ENCODE measurements at regions not wholly inside any gene's neighbourhood (a gene's known extent, or its start where the extent isn't known, plus 50 kb on each side); places are given as distances from the start of the nearest gene placed in this dataset.

DNA sequence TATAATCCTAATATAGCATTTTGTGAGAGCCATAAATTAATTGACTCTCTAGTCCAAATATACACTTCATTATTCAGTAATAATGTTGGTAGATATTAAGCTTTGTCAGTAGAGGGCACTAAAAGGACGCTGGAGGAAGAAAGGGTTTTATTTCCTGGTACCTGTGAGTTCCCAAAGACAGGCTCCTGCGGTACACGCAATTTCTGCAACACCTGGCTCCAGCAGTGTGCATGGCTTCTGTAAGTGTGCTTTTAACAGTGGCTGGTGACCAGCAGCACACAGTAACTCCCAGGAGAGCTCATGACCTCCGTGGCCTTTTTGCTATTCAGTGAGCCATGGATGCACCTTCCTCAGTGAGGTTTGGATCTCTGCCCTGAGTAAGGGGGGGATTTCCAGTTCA lies 338.3 kb upstream of the ZNF385D start:
- in situ Hi-C loops (cut with HindIII; ENCODE audit: low sequenced_read_pairs): loop anchor here (5.0 kb wide), 1 partner anchor 33 kb away; no protein-coding TSS in a partner anchor
- DNase-seq (ENCODE audit: low spot score): peak; percentile 59

- peak; percentile 56 for DNase-seq (ENCODE audit: low spot score)
- in situ Hi-C loops (cut with HindIII; ENCODE audit: low sequenced_read_pairs): no loop called here
Observed at GRCh38 chr3:22091329-22091728, 340.3 kb upstream of the ZNF385D start.

DNA sequence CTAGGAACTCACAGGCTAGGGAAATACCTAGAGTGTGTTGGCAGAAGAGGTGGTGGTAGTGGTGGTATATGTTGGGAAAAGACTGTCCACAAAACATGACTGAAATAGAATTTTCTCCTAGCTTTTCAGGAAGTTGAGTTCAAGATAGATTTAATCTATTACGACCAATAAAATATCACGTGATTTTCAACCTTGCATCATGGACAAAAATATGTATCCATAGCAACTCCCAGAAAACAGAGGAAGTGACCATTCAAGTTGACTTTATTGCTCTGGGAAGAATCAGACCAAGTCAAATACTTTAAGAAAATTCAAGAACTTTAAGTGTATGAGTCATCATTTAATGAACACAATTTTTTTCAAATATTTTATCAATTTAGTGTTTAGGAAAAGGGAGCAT lies 347.0 kb upstream of the ZNF385D start:
- DNase-seq (ENCODE audit: low spot score): no peak
- in situ Hi-C loops (cut with HindIII; ENCODE audit: low sequenced_read_pairs): no loop called here

DNA sequence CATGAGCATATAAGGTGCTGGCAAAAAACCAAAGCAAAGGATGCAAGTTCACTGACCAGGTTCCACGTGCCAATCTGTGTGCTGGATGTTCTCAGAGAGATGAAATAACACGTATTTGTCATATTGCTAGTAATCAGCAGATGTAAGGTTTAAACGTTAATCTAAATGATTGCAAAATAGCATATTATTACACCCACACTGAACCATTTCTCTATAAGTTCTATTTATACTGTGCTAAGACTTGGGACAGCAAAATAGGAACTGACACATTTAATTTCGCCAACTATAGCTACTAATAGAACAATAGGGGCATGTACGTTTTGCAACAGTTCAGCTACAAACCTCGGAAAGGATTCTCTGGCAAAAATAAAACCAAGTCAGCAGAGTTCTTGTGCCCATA lies 350.3 kb upstream of the ZNF385D start:
- no peak for DNase-seq (ENCODE audit: low spot score)
- in situ Hi-C loops (cut with HindIII; ENCODE audit: low sequenced_read_pairs): no loop called here

GRCh38 chr3:22101811-22102210 lies 350.8 kb upstream of the ZNF385D start:
- in situ Hi-C loops (cut with HindIII; ENCODE audit: low sequenced_read_pairs): no loop called here
- no peak for DNase-seq (ENCODE audit: low spot score)

DNA sequence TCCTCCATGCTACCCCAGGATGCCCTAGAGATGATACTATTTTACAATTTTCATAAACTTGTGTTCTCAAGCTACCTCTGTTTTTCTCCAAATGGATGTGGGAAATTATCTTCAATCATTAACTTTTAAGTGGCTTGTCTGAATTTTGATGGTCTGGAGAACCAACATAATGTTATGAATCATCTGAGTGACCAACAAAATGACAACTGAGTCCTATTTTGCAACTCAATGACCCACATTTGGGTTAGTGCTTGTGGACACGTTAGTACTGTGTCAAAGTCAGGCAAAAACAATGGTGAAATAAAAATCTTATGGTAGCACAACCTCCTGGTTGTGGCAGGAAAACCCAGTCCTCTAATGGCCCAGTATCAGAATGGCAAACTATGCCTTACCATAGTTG lies 352.4 kb upstream of the ZNF385D start:
- in situ Hi-C loops (cut with HindIII; ENCODE audit: low sequenced_read_pairs): no loop called here
- DNase-seq (ENCODE audit: low spot score): no peak

- no peak for DNase-seq (ENCODE audit: low spot score)
- in situ Hi-C loops (cut with HindIII; ENCODE audit: low sequenced_read_pairs): no loop called here
Observed at GRCh38 chr3:22106213-22106896, 355.3 kb upstream of the ZNF385D start.

DNA sequence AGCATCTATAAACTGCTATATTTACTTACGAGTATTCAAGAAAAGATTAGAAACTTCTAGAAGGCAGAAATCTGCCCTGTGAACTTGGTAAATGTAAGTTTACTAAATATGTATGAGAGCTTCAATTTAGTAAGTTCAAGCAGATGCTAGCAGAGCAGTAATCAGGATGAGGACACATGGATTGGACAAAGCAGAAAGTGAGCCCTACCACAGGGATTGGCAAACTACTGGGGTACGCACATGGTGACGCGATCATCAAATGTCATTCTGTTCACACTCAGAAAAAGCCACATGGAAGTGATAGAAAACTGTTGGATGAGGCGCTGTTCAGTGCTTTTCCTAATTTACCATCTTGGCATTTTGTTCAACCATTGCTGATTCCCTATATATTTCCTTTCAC lies 360.2 kb upstream of the ZNF385D start:
- in situ Hi-C loops (cut with HindIII; ENCODE audit: low sequenced_read_pairs): no loop called here
- no peak for DNase-seq (ENCODE audit: low spot score)

GRCh38 chr3:22113453-22113852 lies 362.4 kb upstream of the ZNF385D start:
- in situ Hi-C loops (cut with HindIII; ENCODE audit: low sequenced_read_pairs): no loop called here

GRCh38 chr3:22115581-22115980 lies 364.6 kb upstream of the ZNF385D start:
- in situ Hi-C loops (cut with HindIII; ENCODE audit: low sequenced_read_pairs): no loop called here

More at GRCh38 chr3:22113453-22113852, 362.4 kb upstream of the ZNF385D start:
- no peak for DNase-seq (ENCODE audit: low spot score)

DNA sequence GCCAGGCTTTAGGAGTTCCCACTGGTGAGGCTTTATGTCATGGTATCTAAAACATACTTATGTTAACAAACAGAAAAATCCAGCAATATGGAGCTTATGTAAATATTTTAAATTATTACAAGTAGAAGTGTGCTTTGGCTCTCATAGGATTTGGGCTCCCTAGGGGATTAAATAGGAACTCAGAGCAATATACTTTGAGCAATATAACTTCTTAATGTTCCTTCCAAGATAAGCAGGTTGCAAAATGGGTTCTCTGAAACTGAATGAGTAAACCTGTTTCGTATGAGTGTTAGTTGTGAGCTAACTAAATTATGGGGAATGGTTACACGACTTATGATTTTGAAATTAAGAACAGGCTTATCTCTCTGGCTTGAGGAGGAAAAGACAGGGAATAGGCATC lies 366.1 kb upstream of the ZNF385D start:
- in situ Hi-C loops (cut with HindIII; ENCODE audit: low sequenced_read_pairs): no loop called here
- DNase-seq (ENCODE audit: low spot score): no peak

More at GRCh38 chr3:22115581-22115980, 364.6 kb upstream of the ZNF385D start:
- no peak for DNase-seq (ENCODE audit: low spot score)

DNA sequence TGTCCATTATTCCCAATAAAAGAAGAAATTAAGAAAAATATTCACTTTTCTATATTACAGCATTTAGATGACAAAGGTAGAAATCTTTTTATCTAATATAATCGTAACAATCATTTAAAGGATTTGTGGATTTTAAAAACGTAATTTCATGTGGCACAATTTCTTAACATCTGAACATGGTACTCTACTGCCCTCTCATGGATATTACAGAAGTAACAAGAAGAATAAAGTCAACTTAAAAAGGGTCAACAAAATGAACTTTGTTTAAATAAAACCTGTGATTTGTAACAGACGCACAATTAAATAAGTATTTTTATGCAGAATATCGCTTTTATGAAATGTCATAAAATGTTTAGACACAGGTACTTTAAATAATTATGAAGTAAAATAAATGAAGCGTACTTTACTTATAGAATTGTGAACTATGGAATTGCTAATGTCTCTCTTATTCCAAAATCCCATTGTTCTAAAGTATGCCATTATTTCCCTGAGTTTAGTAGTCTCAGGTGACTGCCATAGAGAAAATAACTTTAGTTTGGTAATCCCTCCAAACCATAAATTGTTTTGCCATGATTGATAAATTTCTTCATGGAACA lies 366.8 kb upstream of the ZNF385D start:
- DNase-seq (ENCODE audit: low spot score): peak; percentile 75

DNA sequence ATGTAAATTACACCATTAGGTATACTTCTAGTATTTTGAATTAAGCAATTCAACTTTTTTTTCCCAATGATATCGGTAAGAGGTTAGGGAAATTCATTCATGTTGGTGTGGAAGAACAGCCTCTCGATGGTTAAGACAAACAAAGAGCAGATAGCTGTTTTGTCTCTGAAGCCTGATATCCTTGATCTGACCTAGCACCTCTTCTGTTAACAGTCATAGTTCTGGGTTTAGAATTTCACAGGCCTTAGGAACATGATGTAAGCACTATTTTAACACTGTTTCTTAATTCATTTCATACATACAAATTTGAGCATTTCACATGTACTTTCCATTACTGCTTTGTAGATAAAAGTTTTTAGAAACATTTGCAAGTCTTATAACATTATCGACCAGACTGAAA lies 367.5 kb upstream of the ZNF385D start:
- in situ Hi-C loops (cut with HindIII; ENCODE audit: low sequenced_read_pairs): no loop called here

More for the DNA sequence above, 366.8 kb upstream of the ZNF385D start:
- in situ Hi-C loops (cut with HindIII; ENCODE audit: low sequenced_read_pairs): no loop called here

DNA sequence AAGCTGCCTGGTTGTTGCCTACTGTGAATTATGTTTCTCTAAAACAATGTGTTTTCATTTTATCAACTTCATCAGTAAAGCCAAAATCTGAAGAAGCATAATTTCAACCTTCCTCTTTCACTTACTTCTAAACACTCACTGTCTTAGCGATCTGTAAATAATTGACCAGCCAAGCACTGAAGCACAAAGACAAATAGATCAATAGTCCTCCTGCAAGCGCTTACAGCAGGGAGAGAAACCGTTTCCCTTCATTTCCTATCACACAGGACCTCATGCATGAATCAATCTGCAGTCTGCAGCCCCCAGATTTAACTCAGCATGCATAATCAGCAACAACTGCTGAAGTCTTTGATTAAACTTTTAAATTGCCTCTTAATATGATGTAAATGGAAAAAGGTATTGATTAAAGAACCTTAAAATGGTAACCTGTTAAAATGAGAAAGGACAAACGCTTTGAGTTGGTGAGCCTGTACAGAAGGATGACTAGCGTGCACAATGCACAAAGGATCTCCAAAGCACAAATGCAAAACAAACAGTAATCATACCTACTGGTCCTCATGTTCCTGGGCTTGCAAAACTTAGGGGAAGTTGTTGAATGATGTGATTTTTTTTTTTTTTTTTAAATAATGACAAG lies 370.2 kb upstream of the ZNF385D start:
- no peak for DNase-seq (ENCODE audit: low spot score)
- in situ Hi-C loops (cut with HindIII; ENCODE audit: low sequenced_read_pairs): loop anchor here (5.0 kb wide), 1 partner anchor 34 kb away; no protein-coding TSS in a partner anchor

More for the DNA sequence above, 367.5 kb upstream of the ZNF385D start:
- DNase-seq (ENCODE audit: low spot score): no peak

- DNase-seq (ENCODE audit: low spot score): no peak
- in situ Hi-C loops (cut with HindIII; ENCODE audit: low sequenced_read_pairs): loop anchor here (5.0 kb wide), 1 partner anchor 35 kb away; no protein-coding TSS in a partner anchor
Observed at GRCh38 chr3:22122567-22122966, 371.6 kb upstream of the ZNF385D start.

- no peak for DNase-seq (ENCODE audit: low spot score)
- in situ Hi-C loops (cut with HindIII; ENCODE audit: low sequenced_read_pairs): no loop called here
Observed at GRCh38 chr3:22129101-22129500, 378.1 kb upstream of the ZNF385D start.

DNA sequence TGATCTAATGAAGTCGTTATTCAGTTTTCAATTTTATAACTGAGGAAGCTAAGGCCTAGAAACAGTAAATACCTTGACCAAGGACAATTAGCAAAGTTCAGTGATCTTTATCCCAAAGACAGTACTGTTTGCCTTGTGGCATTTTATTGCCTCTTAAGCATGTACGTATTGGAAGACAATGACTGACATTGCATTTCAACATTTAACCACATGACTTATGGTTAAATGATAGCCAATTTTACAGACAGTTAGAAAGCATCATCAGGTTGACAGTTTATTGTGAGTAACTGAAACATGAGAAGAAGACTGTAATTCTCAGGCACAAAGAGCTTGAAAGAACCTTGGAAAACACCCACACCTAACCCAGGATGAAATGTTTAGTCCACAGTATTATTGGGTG lies 390.8 kb upstream of the ZNF385D start:
- in situ Hi-C loops (cut with HindIII; ENCODE audit: low sequenced_read_pairs): no loop called here
- no peak for DNase-seq (ENCODE audit: low spot score)

GRCh38 chr3:22147161-22147560 lies 396.2 kb upstream of the ZNF385D start:
- DNase-seq (ENCODE audit: low spot score): peak; percentile 86
- in situ Hi-C loops (cut with HindIII; ENCODE audit: low sequenced_read_pairs): no loop called here

- in situ Hi-C loops (cut with HindIII; ENCODE audit: low sequenced_read_pairs): no loop called here
- DNase-seq (ENCODE audit: low spot score): no peak
Observed at GRCh38 chr3:22156868-22157267, 405.9 kb upstream of the ZNF385D start.

DNA sequence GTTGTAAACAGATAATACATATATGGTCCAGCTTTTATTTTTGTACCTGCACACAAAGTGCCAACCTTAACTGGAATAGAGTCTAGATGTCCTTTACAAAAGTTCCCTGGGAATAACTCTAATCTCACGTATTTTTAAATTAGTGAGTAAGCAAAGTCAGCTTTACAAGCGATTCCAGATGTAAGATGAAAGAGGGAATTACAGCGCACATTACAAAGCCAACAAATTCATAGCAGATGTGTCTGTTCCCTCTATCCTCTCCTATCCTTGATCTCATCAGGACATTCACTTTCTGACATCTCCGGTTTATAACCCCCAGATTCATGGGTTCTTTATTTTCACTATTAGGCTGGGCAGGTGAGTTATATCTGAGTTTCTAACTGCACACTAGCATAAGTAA lies 406.8 kb upstream of the ZNF385D start:
- no peak for DNase-seq (ENCODE audit: low spot score)
- in situ Hi-C loops (cut with HindIII; ENCODE audit: low sequenced_read_pairs): no loop called here
